Erythroblast (primary cell): ENCODE measurements at regions not wholly inside any gene's neighbourhood (a gene's known extent, or its start where the extent isn't known, plus 50 kb on each side); places are given as distances from the start of the nearest gene placed in this dataset.

Source experiments
- GATA1 ChIP-seq: IDR thresholded peaks from 2 replicates; pipeline ENCODE4 v1.6.1; 2011; ENCODE audit warnings: low read depth, mild to moderate bottlenecking, control low read depth, low read length, moderate library complexity
- POLR2A ChIP-seq: IDR thresholded peaks from 2 replicates; pipeline ENCODE4 v1.6.1; 2011; ENCODE audit warnings: mild to moderate bottlenecking, low read length

DNA sequence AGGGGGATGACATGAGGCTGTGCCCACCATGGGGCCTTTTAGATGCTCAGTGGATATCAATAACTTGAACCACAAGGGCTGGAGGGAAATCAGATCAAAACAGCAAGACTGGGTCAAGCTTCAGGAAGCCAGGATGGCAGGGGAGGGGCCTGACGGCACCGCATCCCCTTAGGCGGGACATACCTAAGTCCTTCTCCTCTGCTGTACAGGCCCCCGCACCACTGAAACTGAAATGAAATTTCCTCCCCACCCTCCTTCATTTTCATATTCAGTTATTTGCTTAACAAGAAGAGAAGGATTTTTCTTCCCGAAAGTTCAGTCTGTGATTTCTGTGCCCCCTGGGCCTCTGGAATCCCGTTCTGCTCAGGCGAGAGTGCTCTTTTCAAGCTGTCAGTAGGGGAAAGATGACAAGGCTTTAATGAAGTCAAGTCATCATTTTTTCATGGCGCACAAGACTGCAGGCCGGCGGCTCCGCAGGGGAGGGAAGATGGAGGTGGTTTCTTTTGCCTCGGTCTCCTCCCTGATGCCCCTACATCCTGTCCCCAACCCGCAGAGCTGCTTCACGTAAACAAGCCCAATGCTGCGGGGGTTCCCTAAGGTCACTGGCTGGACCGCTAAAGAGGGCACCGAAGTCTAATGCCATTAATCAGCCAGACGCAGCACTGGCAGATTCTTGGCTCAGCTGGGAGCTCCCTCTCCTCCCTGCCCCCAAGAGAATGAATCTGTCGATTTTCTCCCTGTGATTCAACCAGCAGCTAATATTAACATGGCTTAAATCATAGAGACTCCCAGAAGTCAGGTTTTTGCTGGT, 264.8 kb downstream of the C1orf94 start:
- TF ChIP-seq POLR2A (no peak), GATA1 (no peak)
